ENCODE measurements at regions not wholly inside any gene's neighbourhood (a gene's known extent, or its start where the extent isn't known, plus 50 kb on each side); places are given as distances from the start of the nearest gene placed in this dataset.

GRCh38 chr1:218817071-218817470 lies 356.6 kb upstream of the LYPLAL1 start:
- no TSS peak for BruUV-seq (replicated peaks)
- no peaks in the 10 kb centered on the region for H3K9me3 ChIP-seq
- ChIA-PET POLR2A (no interaction called here), CTCF (no interaction called here)
- Mint-ChIP-seq H3K36me3 (ENCODE audit: insufficient read depth, unreplicated experiment) (no peaks in the 10 kb centered on the region), H3K27me3 (ENCODE audit: insufficient read depth, unreplicated experiment) (no peaks in the 10 kb centered on the region), H3K4me3 (ENCODE audit: unreplicated experiment) (no peak overlapping the region), H3K9me3 (ENCODE audit: unreplicated experiment) (no peaks in the 10 kb centered on the region), H3K4me1 (ENCODE audit: low read depth, unreplicated experiment) (no peaks in the 10 kb centered on the region), H3K27ac (ENCODE audit: unreplicated experiment) (no peak overlapping the region)
- no peaks in the 10 kb centered on the region for H3K4me1 ChIP-seq
- DNase-seq: no peak
- no peak for TF ChIP-seq CTCF (IDR thresholded peaks at IDR 0.05; ENCODE audit: insufficient read depth in 1 of 2, low read depth in 1 of 2, low read length in 1 of 2, severe bottlenecking in 1 of 2, unreplicated experiment in 1 of 2)
- H3K36me3 ChIP-seq (ENCODE audit: control insufficient read depth, insufficient read depth, low read length): no peaks in the 10 kb centered on the region
- H3K4me3 ChIP-seq (ENCODE audit: low read depth, low read length): no peak overlapping the region
- intact Hi-C loops (cut with micrococcal nuclease; ENCODE audit: unreplicated experiment): no loop called here
- no peaks in the 10 kb centered on the region for H3K27me3 ChIP-seq (replicated peaks; ENCODE audit: control insufficient read depth, insufficient read depth, low read length)

GRCh38 chr1:218817691-218818465 lies 355.8 kb upstream of the LYPLAL1 start:
- Mint-ChIP-seq H3K4me1 (ENCODE audit: low read depth, unreplicated experiment) (no peaks in the 10 kb centered on the region), H3K36me3 (ENCODE audit: insufficient read depth, unreplicated experiment) (no peaks in the 10 kb centered on the region), H3K4me3 (ENCODE audit: unreplicated experiment) (no peak overlapping the region), H3K27ac (ENCODE audit: unreplicated experiment) (no peak overlapping the region), H3K27me3 (ENCODE audit: insufficient read depth, unreplicated experiment) (no peaks in the 10 kb centered on the region), H3K9me3 (ENCODE audit: unreplicated experiment) (no peaks in the 10 kb centered on the region)
- no peak for TF ChIP-seq CTCF (IDR thresholded peaks at IDR 0.05; ENCODE audit: insufficient read depth in 1 of 2, low read depth in 1 of 2, low read length in 1 of 2, severe bottlenecking in 1 of 2, unreplicated experiment in 1 of 2)
- Histone ChIP-seq H3K27me3 (replicated peaks; ENCODE audit: control insufficient read depth, insufficient read depth, low read length) (no peaks in the 10 kb centered on the region), H3K36me3 (ENCODE audit: control insufficient read depth, insufficient read depth, low read length) (no peaks in the 10 kb centered on the region), H3K9me3 (no peaks in the 10 kb centered on the region), H3K4me1 (no peaks in the 10 kb centered on the region), H3K4me3 (ENCODE audit: low read depth, low read length) (no peak overlapping the region)
- intact Hi-C loops (cut with micrococcal nuclease; ENCODE audit: unreplicated experiment): no loop called here
- ChIA-PET POLR2A (no interaction called here), CTCF (no interaction called here)
- no TSS peak for BruUV-seq (replicated peaks)
- no peak for DNase-seq

GRCh38 chr1:218823291-218823900 lies 350.3 kb upstream of the LYPLAL1 start:
- no peak overlapping the region for H3K27ac Mint-ChIP-seq (ENCODE audit: unreplicated experiment)
- no peaks in the 10 kb centered on the region for H3K36me3 ChIP-seq (ENCODE audit: control insufficient read depth, insufficient read depth, low read length)
- no peaks in the 10 kb centered on the region for H3K36me3 Mint-ChIP-seq (ENCODE audit: insufficient read depth, unreplicated experiment)
- H3K9me3 ChIP-seq: no peaks in the 10 kb centered on the region
- ChIA-PET CTCF (no interaction called here), POLR2A (no interaction called here)
- no peaks in the 10 kb centered on the region for H3K9me3 Mint-ChIP-seq (ENCODE audit: unreplicated experiment)
- TF ChIP-seq CTCF (IDR thresholded peaks at IDR 0.05; ENCODE audit: insufficient read depth in 1 of 2, low read depth in 1 of 2, low read length in 1 of 2, severe bottlenecking in 1 of 2, unreplicated experiment in 1 of 2): no peak
- H3K27me3 Mint-ChIP-seq (ENCODE audit: insufficient read depth, unreplicated experiment): peaks cover 2% of the 10 kb centered on the region
- no peak overlapping the region for H3K4me3 ChIP-seq (ENCODE audit: low read depth, low read length)
- H3K27me3 ChIP-seq (replicated peaks; ENCODE audit: control insufficient read depth, insufficient read depth, low read length): no peaks in the 10 kb centered on the region
- H3K4me3 Mint-ChIP-seq (ENCODE audit: unreplicated experiment): no peak overlapping the region
- intact Hi-C loops (cut with micrococcal nuclease; ENCODE audit: unreplicated experiment): no loop called here
- DNase-seq: no peak
- H3K4me1 Mint-ChIP-seq (ENCODE audit: low read depth, unreplicated experiment): no peaks in the 10 kb centered on the region
- no TSS peak for BruUV-seq (replicated peaks)
- H3K4me1 ChIP-seq: no peaks in the 10 kb centered on the region
